GM18870 (cell line): ENCODE measurements at regions not wholly inside any gene's neighbourhood (a gene's known extent, or its start where the extent isn't known, plus 50 kb on each side); places are given as distances from the start of the nearest gene placed in this dataset.
"Not testable (repeated sequence)": the region's sequence is repeated elsewhere in the genome, so short reads cannot be mapped to it uniquely, and the experiment has no call there.

Source experiments
- ATAC-seq: cut with Tn5 transposase; IDR thresholded peaks from one replicate; pipeline ENCODE4 v1.9.1; 2021; ENCODE audit warnings: moderate library complexity; ENCODE audit not compliant: unreplicated experiment

GRCh38 chr11:28842716-28843115 lies 734.5 kb downstream of the METTL15 start:
- no peak for ATAC-seq

- ATAC-seq = no peak
Observed at GRCh38 chr11:28838741-28839140, 730.6 kb downstream of the METTL15 start.

GRCh38 chr11:28837599-28837998 lies 729.4 kb downstream of the METTL15 start:
- no peak for ATAC-seq

- ATAC-seq = no peak
Observed at GRCh38 chr11:28836285-28837081, 728.3 kb downstream of the METTL15 start.

- ATAC-seq = no peak
Observed at GRCh38 chr11:28835790-28836189, 727.6 kb downstream of the METTL15 start.

- ATAC-seq = no peak
Observed at GRCh38 chr11:28835317-28835716, 727.1 kb downstream of the METTL15 start.

GRCh38 chr11:28834877-28835276 lies 726.7 kb downstream of the METTL15 start:
- ATAC-seq = no peak

- ATAC-seq = no peak
Observed at GRCh38 chr11:28833670-28834069, 725.5 kb downstream of the METTL15 start.

- ATAC-seq = no peak
Observed at GRCh38 chr11:28833169-28833568, 725.0 kb downstream of the METTL15 start.

GRCh38 chr11:28826807-28827206 lies 718.6 kb downstream of the METTL15 start:
- ATAC-seq = no peak

GRCh38 chr11:28822576-28822975 lies 714.4 kb downstream of the METTL15 start:
- ATAC-seq = no peak

- no peak for ATAC-seq
Observed at GRCh38 chr11:28820296-28820989, 712.3 kb downstream of the METTL15 start.

GRCh38 chr11:28819741-28820140 lies 711.6 kb downstream of the METTL15 start:
- ATAC-seq = no peak

- ATAC-seq = no peak
Observed at GRCh38 chr11:28815110-28815509, 706.9 kb downstream of the METTL15 start.

GRCh38 chr11:28808771-28809170 lies 700.6 kb downstream of the METTL15 start:
- no peak for ATAC-seq

GRCh38 chr11:28799316-28799715 lies 691.1 kb downstream of the METTL15 start:
- no peak for ATAC-seq

- no peak for ATAC-seq
Observed at GRCh38 chr11:28798286-28798685, 690.1 kb downstream of the METTL15 start.

GRCh38 chr11:28797536-28797935 lies 689.3 kb downstream of the METTL15 start:
- ATAC-seq = no peak

GRCh38 chr11:28794405-28794804 lies 686.2 kb downstream of the METTL15 start:
- no peak for ATAC-seq

GRCh38 chr11:28793282-28793738 lies 685.1 kb downstream of the METTL15 start:
- no peak for ATAC-seq

- ATAC-seq = no peak
Observed at GRCh38 chr11:28792856-28793255, 684.7 kb downstream of the METTL15 start.

- ATAC-seq = not testable (repeated sequence)
Observed at GRCh38 chr11:28787897-28788296, 679.7 kb downstream of the METTL15 start.
